GM23248 (cell line): ENCODE measurements at regions not wholly inside any gene's neighbourhood (a gene's known extent, or its start where the extent isn't known, plus 50 kb on each side); places are given as distances from the start of the nearest gene placed in this dataset.

Experiments used
- EZH2 ChIP-seq: fragments of 200-600 bp; sonication (generic); IDR thresholded peaks from 2 replicates; pipeline ENCODE4 v1.6.1; 2018; ENCODE audit warnings: antibody characterized with exemption, mild to moderate bottlenecking; ENCODE audit not compliant: insufficient read depth, poor library complexity, severe bottlenecking
- EZH2phosphoT487 ChIP-seq: fragments of 200-600 bp; sonication (generic); IDR thresholded peaks from 2 replicates; pipeline ENCODE4 v1.6.1; 2018; ENCODE audit warnings: antibody characterized with exemption, moderate library complexity, mild to moderate bottlenecking, low read depth; ENCODE audit not compliant: insufficient read depth

GRCh38 chr10:46236941-46237681 is 49.7 kb upstream of the ANTXRL start:
- TF ChIP-seq EZH2, result no peak
- no peak for TF ChIP-seq EZH2phosphoT487
